Activated CD8-positive, alpha-beta memory T cell treated with anti-CD3 and anti-CD28 coated beads, Interleukin-2, amount 50 U/mL, for 1 hour (primary cell): ENCODE measurements at regions not wholly inside any gene's neighbourhood (a gene's known extent, or its start where the extent isn't known, plus 50 kb on each side); places are given as distances from the start of the nearest gene placed in this dataset.
"Not testable (repeated sequence)": the region's sequence is repeated elsewhere in the genome, so short reads cannot be mapped to it uniquely, and the experiment has no call there.

Experiments
- DNase-seq: peaks from one replicate; pipeline ENCODE4 v3.0.0-alpha.2; 2020; ENCODE audit errors: extremely low read depth

DNA sequence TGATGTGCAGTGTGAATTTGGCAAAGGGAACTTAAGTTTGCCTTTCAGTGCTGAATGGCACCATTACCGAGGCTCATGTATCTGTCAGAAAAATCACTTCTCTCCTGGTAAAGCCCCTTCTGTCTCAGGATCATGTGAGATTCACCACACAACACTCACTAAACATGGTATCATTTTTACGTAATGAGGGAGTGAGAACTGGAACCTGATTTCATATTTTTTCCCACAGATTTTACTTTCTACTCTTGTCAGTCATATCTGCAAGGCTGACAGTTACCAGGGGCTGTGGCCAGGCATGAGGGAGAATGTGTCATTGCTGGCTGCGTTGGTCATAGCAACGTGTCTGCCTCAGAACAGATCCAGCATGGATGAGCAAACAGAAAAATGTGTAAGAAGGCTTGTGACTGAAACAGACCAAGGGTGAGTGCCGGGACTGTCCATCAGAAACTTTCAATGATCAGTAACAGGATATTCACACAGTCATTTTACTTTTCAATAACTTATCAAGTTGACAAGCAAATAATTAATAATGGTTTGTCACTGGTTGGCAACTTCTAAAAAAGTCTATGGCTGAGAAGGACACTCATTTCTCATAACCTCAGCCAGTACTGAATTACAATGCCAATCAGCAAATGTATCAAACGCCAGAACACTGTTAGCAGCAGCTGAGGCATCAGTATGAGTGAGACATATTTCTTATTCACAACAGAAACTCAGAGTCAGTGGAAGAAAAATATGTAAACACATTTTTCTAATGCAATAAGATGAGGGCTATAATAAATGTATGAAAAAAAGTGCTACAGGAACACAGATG, 100.5 kb downstream of the CDC42EP3 start:
- no peak for DNase-seq

DNA sequence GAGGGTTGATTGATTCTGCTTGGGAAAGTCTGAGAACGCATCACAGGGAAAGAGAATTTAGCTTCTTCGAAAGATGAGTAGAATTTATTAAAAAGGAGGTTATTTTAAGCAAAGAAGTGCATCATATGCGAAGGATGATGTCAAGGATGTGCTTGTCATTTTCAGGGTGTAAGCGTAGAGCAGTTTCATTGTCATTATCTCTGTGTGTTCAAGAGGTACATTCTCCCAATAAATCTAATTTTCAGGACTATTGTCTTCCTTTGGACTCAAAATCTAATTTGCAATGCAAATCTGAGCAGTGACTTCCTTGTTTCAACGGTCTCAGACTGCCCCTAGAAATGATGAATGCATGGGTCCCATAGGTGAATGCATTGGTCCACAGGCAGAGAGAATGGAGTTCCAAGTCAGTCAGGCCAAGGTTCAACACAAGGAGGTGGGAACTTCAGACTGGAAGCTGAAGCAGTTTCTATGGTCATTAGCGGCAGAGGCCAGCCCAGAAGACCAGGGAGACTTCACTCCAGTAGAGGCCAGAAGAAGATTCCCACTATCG, 99.8 kb downstream of the CDC42EP3 start:
- DNase-seq, result no peak

DNA sequence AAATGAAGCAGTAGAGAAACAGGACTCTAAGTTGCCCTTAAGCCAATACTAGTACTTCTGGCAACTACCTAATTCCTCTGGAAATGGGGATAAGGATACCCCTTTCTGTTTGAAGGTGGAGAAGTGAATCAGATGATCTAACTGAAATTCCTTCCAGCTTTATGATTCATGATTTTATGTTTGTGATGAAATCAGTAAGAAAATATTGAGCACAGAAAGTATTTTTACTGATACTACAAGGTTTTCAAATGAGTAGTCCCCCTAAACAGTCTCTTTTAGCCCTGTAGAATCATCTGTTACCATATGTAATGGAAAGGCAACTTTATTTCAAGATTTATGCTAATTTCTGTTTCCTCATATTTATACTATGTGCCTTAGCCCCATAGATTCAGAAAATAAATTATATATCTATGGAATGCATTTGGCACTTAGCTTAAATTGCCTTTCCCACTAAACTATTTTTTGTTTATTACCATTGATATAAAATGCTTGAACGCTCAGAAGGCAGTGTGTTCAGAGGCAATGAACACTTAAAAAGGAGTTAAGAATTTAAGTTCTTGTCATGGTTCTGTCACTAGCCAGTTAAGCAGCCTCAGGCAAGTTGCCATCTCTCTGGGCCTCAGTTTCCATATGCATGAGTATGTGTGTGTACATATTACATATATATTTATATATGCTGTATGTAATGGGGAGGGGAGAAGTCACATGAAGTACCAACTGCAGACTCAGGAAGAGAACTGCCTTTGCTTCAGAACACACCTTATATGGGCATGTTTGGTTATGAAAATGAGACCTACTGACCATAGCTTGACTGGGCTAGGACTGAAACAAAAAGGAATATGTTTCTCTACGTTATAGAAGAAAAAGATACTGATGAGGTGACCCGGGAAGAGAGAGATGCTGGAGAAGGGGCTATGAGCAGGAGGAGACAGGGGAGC, 97.7 kb downstream of the CDC42EP3 start:
- DNase-seq, result no peak

GRCh38 chr2:37575780-37576179, 95.7 kb downstream of the CDC42EP3 start:
- no peak for DNase-seq

GRCh38 chr2:37576194-37576593, 95.2 kb downstream of the CDC42EP3 start:
- not testable (repeated sequence) for DNase-seq

- no peak for DNase-seq
Observed at GRCh38 chr2:37576831-37577230, 94.6 kb downstream of the CDC42EP3 start.

DNA sequence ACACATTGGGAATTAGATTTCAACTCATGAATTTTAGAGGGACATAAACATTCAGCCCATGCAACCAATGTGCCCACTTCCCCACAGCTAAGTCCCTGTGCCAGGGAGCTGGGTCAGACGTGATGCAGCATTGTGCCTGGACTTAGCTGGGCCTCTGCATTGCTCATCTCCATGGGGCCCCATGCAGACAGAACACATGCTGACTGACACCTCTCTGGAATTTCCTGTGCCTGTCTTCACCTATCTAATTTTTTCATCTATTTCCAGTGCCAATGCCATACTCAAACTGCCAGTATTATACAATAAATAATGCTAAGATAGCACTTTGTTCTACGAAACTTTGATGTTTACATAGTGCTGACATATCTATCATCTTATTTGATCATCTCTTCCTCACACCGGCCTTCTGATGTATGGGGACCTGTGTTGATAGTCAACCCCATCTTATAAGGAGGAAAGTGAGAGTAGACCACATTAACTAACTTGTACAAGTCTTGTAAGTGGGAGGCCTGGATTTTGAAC, 92.2 kb downstream of the CDC42EP3 start:
- no peak for DNase-seq

DNA sequence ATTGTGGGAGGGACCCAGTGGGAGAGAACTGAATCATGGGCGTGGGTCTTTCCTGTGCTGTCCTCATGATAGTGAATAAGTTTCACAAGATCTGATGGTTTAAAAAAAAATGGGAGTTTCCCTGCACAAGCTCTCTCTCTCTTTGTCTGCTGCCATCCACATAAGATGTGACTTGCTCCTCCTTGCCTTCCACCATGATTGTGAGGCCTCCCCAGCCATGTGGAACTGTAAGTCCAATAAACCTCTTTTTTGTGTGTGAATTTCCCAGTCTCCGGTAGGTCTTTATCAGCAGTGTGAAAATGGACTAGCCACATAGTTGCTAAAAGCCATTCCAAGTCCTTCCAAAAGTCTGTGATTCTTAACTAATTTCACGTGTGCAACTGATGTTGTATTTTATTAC, 91.5 kb downstream of the CDC42EP3 start:
- DNase-seq, result not testable (repeated sequence)

- no peak for DNase-seq
Observed at GRCh38 chr2:37581433-37581832, 90.0 kb downstream of the CDC42EP3 start.

DNA sequence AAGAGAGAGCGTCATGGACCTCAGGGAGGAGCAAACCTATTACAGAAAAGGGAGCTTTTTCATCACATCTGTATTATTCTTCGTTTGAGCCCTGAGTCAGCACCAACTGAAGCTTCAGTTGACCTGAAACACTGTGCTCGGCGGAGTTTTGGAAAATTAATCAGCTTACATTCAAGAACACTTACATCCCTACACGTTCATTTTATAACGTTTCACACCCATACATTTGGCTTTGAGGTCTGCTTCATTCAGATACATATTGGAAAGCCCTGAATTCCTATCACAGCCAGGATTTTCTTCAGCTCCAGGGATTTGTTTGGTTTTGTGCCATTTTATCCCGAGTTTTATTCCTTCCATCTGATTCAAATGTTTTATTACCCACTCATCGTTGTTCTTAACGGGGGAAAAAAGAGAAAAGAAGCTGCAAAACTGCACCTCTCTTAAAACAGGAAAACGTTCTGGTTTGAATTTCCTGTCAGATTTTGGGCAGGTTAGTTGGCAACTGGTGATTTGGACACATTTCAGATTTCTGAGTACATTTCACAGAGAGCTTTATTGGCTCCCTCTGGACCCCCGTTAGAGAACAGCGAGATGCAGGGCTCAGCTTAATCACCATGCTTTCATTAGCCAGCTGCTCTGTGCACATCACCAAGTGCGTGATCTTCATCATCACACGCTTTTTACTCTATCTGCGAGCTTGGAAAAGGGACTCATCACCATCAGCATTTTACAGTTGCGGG, 88.8 kb downstream of the CDC42EP3 start:
- DNase-seq, result no peak

GRCh38 chr2:37583402-37583801, 88.0 kb downstream of the CDC42EP3 start:
- DNase-seq, result no peak

- DNase-seq, result no peak
Observed at GRCh38 chr2:37583867-37584266, 87.6 kb downstream of the CDC42EP3 start.

DNA sequence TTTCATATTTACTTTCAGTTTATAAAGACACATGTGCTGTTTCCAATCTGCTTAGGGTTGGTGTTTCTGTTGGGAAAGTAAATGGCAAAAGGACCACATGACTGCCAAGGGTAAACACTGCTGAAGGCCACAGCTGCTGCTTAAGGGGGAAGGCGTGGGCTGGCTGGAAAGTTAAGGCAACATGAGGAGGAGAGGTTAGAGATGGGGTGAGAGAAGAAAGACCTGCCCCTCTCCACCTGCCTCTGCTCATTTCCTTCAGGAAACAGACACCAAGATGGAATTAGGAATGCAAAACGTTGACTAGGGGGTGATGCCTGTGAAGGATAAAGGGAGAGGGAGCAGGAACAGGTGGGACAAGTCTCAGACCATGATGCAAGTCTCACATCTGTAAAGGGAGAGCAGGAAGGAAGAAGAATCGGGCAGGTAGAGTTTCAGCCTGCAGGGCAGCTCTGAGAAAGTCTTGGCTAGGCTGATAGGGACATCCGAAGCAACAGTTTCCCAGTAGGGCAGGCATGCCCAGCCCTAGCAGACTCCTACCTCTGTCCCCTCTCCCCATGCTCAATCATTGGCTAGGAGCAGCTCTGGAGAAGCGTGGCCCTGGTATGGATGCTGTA, 86.0 kb downstream of the CDC42EP3 start:
- no peak for DNase-seq

DNA sequence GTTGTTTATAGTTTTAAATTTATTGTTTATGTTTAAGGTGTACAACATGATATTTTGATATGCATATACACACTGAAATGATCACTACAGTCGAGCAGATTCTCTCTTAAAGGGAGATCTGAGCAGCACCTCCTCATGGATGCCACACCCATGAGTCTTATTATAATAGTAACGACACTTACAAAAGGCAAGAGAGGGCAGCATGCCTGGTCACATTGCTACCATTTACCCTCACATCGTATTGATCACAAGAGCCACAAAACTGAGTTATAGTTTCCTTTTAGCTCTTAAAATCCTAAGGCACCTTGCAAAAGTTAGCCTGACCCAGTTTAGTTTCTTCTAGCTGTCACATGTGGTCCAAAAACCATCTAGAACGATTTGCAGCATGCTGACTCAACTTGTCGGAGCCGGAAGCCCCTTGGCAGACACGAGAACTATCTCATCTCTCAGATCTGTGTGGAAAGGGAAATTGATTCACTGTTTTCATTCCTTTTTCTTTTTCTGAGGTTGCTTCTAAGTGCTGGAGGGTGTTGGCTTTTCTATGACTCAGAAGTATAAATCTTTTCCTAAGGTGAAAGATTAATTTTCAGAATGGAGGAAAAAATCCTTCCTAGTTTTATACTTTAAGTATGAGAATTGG, 85.3 kb downstream of the CDC42EP3 start:
- DNase-seq, result peak; percentile 72

GRCh38 chr2:37586663-37587317, 84.7 kb downstream of the CDC42EP3 start:
- no peak for DNase-seq

DNA sequence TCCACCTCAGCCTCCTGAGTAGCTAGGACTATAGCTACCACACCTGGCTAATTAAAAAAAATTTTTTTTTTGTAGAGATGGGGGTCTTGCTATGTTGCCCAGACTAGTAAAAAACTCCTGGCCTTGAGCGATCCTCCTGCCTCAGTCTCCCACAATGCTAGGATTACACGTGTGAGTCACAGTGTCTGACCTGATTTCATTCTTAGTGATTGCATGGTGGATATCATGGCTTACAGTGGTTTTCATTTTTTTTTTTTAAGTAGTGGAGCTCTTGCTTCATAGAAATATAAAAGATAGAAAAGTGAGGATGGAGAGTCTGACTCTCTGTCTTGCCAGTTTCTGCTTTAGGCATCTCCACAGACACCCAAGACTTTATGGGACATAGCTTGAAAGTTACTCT, 83.6 kb downstream of the CDC42EP3 start:
- no peak for DNase-seq

DNA sequence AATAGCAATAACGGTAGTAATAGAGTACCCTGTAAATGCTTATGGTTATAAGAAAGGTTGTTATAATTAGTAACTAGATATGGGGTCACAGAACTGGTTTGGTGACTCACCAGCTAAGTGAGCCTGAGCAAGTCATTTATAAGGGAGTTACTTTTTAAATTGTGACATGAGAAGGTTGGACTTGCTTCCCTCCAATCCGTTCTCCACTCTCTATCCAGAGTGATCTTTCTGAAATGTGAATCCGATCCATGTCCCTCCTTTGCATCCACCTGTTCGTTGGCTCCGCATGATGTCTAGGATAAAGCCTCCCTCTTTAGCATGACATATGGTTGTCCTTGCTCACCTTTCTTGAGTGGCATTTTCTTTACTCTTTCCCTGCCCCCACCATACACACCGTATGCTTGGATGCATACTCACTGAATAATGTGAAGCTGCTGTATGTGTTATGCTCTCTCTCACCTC, 83.1 kb downstream of the CDC42EP3 start:
- no peak for DNase-seq

DNA sequence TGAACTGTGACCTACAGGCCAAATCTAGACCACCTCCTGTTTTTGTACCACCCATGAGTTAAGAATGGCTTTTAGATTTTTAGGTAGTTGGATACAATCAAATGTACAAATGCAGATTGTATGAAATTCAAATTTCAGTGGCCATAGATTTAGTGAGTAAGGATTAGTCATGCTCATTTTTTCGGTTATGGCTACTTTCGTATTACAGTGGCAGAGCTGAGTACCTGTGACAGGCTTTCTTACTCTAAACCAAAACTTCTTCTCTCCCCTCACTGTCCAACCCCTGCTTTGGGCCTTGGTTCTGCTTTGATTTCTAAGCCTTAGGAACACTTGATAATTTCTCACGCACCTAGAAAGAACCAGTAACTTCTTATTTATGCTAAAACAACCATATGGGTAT, 82.1 kb downstream of the CDC42EP3 start:
- no peak for DNase-seq

GRCh38 chr2:37590119-37590571, 81.3 kb downstream of the CDC42EP3 start:
- DNase-seq, result no peak
